ENCODE measurements at regions not wholly inside any gene's neighbourhood (a gene's known extent, or its start where the extent isn't known, plus 50 kb on each side); places are given as distances from the start of the nearest gene placed in this dataset.

- TF ChIP-seq CTCF (conservative IDR thresholded peaks at IDR 0.05 in 1 of 2, IDR thresholded peaks at IDR 0.05 in 1 of 2; ENCODE audit: extremely low read depth in 1 of 2, insufficient read depth in 1 of 2, low read depth in 1 of 2, low read length in 2 of 2) = no peak
- no peak for TF ChIP-seq EZH2 (IDR thresholded peaks at IDR 0.05; ENCODE audit: borderline replicate concordance, low read length)
Observed at GRCh38 chr2:41892476-41892875, 155.3 kb upstream of the PKDCC start.

Measured in mammary epithelial cell (primary cell).